Anterior cingulate cortex (tissue), 58 donors: ENCODE measurements at regions not wholly inside any gene's neighbourhood (a gene's known extent, or its start where the extent isn't known, plus 50 kb on each side); places are given as distances from the start of the nearest gene placed in this dataset.

Experiments used
- DNase-seq, 58 donors: peaks; one replicate each; lab custom pipeline; 2025; lab: John Stamatoyannopoulos, UW

DNA sequence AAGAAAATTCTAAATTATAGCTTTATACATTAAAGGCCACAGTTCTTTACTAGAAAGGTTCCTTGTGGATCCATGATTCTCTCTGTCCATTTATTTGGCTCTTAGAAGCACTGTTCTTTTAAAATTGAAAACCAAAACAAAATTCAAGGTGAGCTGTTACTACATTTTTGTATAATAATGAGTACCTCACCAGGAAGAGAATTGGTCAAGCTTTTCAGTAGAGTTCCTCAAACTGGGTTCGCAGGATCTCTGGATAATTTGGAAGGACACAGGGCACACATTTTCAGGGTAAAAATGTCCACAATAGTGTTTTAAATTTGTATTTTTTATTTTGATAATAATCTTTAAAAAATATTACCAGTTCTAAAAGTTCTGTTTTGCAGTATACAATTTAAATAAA lies 93.0 kb downstream of the PPP1R3A start:
- no peak for DNase-seq

DNA sequence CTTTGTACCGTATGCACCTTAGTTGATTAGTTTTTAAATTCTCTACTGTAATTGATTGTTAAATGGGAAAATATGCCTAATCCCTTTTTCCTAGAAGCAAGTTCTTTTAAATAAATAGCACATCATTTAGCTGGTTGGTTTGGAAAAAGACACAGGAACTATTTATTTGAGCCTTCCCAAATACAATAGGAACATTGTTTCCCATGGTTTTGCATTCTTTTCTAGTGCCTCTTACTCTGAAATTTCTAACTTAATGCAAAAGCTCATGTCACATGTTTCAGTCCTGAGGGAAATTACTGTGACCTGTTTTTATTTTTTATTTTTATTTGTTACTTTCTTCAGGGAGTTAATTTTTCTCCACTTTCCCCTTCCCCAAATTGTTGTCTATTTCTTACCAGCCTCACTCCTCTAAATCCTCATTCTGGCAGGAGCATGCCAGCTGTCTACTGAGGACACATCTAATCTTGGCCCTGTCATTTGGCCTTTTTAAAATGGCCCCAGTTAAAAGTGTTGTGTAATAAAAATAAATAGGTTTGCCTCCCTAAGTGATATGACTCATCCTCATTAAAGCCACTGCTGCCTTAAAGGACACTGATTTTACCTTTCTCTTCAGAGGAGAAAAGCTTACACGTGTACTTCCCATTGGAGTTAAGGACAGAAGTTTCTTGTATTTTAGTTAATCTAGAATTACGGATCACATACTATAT lies 94.5 kb downstream of the PPP1R3A start:
- no peak for DNase-seq

DNA sequence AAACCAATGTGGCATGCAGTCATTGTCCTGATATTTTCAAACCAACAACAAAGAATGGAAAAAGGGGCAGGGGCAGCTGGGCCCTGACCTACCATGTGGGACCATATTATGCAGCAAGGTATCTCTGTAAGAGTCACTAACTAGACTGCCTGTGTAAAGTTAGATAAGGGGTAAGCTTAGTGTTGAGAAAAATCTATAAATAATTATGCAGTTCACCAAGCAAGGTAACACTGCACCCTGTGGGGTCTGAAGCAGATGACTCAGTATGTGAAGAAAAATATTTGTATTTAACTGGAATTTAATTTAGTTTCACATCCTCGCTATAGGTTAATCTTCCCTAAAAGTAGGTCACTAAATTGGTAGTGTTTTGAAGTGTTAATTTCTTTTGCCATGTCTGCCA lies 99.3 kb downstream of the PPP1R3A start:
- DNase-seq, result no peak

DNA sequence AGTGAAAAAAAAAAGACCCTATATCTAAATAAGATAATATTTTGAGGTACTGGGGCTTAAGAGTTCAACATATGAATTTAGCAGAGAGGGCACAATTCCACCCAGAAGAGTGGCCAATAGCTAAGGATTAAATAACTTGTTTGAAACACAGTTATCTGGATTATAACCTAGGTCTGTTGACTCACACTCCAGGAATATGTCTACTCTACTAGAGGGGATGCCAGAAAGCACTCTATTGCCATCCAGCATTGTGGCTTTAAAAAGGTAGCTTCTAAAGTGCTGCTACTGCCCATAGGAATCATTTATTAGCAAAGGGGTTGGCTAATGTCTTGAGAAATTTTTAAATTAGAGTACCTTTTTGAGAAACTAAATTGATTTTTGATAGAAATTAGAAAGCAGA lies 102.2 kb downstream of the PPP1R3A start:
- DNase-seq, result no peak

DNA sequence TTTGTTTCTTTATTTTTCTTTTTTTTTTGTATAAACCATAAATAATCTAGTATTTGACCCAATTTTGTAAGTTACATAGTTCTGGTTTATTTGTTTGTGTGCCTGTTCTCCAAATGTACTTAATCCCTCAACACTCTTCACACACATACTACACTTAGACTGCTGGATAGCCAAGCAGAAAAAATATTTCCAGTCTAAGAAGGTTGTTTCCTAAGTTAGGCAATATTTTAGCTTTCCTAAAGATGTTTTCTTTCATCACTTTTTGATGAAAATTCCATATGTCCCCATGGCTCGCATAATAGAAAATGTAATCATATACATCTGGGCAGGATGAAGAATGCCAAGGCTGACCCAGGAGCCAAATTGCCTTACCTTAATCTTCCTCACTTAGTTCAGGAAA lies 105.3 kb downstream of the PPP1R3A start:
- DNase-seq, result no peak

DNA sequence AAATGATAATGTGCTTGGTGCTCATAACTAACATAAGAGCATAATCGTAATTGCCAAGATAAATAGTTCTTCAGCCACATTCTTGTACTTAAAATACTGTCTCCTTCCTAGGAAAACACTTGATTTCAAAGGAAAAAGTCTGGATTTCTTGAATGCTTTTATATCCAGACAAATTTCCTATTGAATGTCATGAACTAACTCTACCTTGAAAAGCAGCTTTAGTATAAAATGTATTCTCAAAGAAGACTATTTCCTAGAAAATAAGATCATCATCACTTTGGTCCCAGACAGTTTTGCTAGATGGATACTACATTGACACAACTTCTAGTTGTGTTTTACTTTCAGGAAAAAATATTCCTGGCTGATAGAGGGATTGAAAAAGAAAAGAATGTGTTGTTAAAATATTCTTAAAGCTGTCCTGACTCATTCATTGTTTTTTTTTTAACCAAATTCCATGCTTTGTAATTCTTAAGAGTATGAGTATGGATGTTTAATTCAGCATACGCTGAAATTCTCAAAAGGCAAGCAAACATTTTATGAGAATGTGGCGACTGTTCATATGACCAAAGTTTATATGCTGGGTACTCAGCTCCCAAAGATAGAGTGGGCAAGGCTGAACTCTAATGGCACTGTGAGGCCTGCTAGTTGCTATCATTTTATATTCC lies 106.1 kb downstream of the PPP1R3A start:
- no peak for DNase-seq

DNA sequence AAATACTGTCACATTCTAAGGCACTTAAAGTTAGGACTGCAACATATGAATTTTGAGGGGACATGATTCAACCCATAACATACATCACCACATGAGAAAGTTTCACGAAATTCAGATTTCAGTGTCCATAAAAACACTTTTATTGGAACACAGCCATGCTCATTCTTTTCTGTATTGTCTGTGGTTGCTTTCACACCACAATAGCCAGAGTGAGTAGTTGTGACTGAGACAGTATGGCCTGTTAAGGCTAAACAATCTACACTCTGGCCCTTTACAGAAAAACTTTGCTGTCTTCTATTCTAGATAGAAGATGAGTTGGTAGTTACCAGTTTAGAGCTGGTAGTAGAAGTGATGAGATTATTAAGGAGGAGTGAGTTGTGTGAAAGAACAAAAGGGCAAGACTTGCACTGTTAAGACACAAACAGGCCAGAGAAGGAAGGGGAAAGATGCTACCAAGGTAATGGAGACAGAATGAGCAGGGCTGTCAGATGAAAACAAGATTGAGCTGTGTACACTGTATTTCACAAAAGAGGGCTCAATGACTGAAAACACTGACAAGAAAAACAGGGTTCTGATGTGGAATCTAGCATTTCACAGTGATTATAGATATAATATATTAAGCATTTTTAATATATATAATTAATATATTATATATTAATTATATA lies 108.6 kb downstream of the PPP1R3A start:
- no peak for DNase-seq

- no peak for DNase-seq
Observed at GRCh38 chr7:113809581-113809980, 109.2 kb downstream of the PPP1R3A start.

DNA sequence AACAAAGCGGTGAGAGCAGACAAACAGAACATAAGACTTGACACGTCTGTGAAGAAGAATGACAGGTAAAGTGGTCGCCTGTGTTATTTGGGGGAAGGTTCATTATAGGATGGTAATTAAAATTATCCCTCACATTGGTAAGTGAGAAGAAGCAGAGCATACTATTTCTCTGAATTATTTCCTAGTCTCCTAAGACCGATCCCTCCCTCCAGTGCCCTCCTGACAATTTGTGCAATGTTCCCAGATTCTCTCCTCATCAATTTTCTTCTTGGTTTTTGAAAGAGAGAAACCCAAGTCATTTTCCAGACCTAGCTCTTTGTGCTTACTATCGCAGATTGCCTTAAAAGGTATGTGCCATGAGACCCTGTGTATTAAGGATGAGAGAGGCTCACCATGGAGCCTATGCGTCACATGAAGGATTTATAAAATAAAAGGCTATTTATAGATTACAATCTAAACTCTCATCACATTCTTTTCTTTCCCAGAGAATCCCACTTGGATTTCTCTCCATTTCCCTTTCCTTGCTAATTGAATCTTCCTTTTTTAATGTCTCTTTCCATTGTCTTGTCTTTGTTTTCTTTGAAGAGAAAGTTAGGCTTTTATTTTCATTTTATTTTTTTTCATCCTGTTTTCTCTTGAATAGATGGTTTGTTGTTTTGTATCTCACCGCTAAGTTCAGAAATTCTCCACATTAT lies 112.0 kb downstream of the PPP1R3A start:
- DNase-seq, result no peak

- DNase-seq, result no peak
Observed at GRCh38 chr7:113805976-113806375, 112.8 kb downstream of the PPP1R3A start.

DNA sequence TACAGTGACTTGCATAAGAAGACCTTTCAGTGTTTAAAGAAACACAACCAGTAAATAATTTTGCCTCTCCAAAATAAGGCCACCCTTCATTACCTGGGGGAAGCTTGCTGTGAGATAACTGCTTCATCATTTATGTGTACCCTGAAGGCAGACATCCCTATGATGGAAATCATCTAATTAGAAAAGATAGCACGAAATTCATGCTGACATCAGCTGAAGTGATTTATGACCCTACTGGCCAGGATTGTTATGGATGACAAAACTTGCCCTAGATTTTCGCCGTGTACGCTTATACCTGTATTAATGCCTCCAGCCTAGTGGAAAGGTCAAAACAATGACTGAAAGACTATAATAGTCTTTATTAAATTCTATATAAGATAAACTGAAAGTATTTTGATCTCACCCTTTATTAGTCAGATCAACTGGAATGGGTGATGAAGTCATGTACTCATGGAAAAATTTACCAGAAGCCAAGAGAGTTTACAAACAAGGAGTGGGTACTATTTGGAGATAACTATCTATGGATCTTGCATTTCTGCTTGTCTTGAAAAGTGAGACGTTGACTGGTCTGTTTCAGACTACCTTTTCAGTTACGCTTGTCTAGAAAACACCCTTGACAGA lies 114.2 kb downstream of the PPP1R3A start:
- no peak for DNase-seq

- no peak for DNase-seq
Observed at GRCh38 chr7:113801751-113802150, 117.1 kb downstream of the PPP1R3A start.

GRCh38 chr7:113800826-113801225 lies 118.0 kb downstream of the PPP1R3A start:
- no peak for DNase-seq

GRCh38 chr7:113799896-113800295 lies 118.9 kb downstream of the PPP1R3A start:
- DNase-seq, result no peak

GRCh38 chr7:113797420-113798010 lies 121.3 kb downstream of the PPP1R3A start:
- no peak for DNase-seq

GRCh38 chr7:113796557-113796956 lies 122.3 kb downstream of the PPP1R3A start:
- no peak for DNase-seq

DNA sequence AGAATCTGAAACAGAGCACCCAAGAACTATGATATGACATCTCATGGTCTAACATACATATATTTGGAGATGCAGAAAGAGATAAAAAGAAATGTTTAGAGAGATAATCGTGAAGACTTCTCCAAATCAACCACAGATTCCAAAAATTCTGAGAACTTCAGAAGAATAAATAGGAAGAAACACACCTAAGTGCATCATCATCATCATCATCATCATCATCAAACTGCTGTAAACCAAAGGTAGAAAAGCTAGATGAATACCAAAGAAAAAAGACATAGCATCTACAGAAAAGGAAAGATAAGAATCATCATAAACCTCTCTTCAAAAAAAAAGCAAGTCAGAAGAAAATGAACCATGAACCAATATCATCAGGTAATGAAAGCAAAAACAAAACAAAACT lies 124.2 kb downstream of the PPP1R3A start:
- DNase-seq, result no peak

GRCh38 chr7:113793171-113793570 lies 125.6 kb downstream of the PPP1R3A start:
- no peak for DNase-seq

DNA sequence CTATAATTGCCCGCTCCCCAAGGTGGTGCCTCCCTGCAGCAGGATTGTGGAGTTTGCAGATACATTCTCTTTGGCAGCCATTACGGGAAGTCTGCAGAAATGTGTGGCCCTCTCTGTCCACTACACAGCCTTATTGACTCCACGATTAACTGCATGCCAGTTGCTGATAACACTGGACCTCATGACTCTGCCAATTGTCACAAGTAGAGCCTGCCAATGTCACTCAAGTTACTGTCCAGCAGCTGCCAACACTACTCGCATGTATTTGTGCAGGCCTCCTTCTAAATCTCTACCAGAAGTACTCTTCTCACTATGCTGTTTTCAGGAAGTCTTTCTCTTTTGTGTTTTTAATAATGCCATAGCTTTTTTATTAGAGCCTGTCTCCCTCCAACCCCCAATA lies 128.8 kb downstream of the PPP1R3A start:
- DNase-seq, result no peak

- DNase-seq, result no peak
Observed at GRCh38 chr7:113787106-113787505, 131.7 kb downstream of the PPP1R3A start.
